ENCODE measurements at regions not wholly inside any gene's neighbourhood (a gene's known extent, or its start where the extent isn't known, plus 50 kb on each side); places are given as distances from the start of the nearest gene placed in this dataset.

- H3K4me3 ChIP-seq (ENCODE audit: low read depth, low read length) = no peak overlapping the region
- TF ChIP-seq, protein P1, sequence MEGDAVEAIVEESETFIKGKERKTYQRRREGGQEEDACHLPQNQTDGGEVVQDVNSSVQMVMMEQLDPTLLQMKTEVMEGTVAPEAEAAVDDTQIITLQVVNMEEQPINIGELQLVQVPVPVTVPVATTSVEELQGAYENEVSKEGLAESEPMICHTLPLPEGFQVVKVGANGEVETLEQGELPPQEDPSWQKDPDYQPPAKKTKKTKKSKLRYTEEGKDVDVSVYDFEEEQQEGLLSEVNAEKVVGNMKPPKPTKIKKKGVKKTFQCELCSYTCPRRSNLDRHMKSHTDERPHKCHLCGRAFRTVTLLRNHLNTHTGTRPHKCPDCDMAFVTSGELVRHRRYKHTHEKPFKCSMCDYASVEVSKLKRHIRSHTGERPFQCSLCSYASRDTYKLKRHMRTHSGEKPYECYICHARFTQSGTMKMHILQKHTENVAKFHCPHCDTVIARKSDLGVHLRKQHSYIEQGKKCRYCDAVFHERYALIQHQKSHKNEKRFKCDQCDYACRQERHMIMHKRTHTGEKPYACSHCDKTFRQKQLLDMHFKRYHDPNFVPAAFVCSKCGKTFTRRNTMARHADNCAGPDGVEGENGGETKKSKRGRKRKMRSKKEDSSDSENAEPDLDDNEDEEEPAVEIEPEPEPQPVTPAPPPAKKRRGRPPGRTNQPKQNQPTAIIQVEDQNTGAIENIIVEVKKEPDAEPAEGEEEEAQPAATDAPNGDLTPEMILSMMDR (IDR thresholded peaks at IDR 0.05; ENCODE audit: borderline replicate concordance, insufficient read depth, low read depth, low read length) = no peak
Observed at GRCh38 chr5:34491251-34491620, 164.9 kb upstream of the RAI14 start.

DNA sequence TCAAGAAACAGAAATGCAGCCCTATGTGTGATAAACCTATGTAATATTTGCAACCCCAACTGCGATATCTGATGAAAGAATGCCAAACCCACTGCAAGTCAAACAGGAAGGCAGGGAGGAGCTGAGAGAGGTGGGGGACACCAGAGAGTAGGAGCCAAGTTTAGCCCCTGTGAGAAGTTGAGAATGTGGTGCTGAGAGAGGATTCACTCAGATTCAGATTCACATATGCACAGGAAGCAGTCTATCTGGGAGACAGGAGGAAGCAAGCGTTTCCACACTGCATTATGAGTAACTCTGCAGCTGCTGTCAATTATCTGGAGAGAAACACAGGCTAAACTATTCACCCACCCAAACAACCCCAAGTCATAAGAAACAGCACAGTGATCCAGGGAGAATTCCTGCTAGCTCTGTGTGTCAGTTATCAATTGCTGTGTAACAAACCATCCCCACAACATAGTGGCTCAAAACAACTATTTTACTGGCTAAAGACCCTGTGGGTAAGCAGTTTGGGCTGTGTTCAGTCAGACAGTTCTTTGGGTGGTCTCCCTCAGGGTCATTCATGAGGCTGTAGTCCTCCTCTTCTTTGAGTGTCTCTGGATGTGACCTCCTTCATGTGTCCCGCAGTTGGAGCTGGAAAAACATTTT lies 161.9 kb upstream of the RAI14 start:
- TF ChIP-seq, protein P1 (IDR thresholded peaks at IDR 0.05; ENCODE audit: borderline replicate concordance, insufficient read depth, low read depth, low read length) = no peak
- H3K4me3 ChIP-seq (ENCODE audit: low read depth, low read length) = no peak overlapping the region

- TF ChIP-seq, protein P1 (IDR thresholded peaks at IDR 0.05; ENCODE audit: borderline replicate concordance, insufficient read depth, low read depth, low read length) = no peak
- no peak overlapping the region for H3K4me3 ChIP-seq (ENCODE audit: low read depth, low read length)
Observed at GRCh38 chr5:34495178-34495577, 160.9 kb upstream of the RAI14 start.

DNA sequence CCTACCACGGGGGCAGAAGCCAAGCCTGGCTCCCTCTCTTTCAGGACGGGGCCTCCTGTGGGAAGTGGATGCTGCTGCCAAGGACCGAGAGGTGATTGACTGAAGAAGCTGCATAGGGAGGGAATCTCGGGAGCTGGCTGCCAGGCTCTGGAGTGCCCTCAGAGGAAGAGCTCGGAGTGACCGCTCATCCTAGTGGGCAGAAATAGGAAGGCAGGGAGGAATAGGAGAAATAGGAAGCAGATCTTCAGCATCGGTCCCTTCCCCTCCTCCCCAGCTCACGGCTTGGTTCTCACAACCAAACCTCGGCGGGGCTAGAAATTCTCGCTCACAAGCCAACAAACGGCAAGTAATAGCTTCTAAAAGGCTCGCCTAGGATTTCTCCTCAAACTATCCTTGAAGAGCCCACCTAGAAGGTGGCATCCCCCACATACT lies 159.9 kb upstream of the RAI14 start:
- TF ChIP-seq, protein P1 (IDR thresholded peaks at IDR 0.05; ENCODE audit: borderline replicate concordance, insufficient read depth, low read depth, low read length) = no peak
- H3K4me3 ChIP-seq (ENCODE audit: low read depth, low read length) = no peak overlapping the region

DNA sequence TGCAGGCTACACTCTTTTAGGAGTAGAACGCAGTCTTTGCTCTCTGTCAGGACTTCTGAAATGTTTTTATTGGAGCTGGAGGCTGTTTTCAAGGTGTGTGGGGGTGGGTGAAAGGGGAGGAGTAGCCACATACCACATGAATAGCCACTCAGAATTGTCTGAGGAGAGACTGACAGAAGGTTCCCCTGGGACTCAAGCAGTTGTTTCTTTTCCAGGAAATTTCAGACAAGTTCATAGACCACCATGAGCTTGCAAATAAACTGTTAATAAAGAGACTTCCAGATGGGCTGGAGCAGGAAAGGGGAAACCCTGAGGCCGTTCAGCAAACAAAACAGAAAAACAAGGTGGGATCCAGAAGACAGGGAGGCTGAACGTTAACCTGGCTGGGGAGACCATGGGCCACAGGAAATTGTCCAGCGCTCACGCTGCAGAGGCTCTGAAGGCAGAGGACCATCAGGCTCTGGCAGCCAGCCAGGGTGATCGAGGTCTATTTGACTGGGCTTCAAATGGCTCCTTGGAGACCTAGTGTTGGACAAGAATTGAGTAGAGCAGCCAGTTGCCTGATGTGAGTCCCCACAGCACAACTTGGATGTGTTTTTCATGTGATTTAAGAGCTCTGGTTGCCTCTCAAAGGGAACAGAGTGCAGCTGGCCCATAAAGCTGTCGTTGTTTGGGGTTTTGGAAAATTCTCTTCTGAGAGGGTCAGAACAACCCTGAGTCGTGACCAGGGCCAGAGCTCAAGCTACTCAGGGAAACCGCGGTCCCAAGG lies 159.2 kb upstream of the RAI14 start:
- TF ChIP-seq, protein P1 (IDR thresholded peaks at IDR 0.05; ENCODE audit: borderline replicate concordance, insufficient read depth, low read depth, low read length) = no peak
- no peak overlapping the region for H3K4me3 ChIP-seq (ENCODE audit: low read depth, low read length)

DNA sequence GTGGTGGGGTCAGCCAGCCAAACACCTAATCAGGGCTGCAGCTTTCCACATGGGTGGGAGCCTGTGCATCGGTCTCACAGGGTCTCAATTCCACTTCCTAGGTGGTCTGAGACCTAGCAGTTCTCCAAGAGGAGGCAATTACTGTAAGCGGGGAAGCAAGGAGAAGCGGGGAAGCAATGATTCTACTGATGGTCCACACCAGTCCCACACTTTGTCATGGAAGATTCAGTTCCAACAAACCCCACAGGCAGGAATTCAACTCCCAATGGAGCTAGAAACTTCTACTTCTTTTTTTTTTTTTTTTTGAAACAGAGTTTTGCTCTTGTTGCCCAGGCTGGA lies 158.7 kb upstream of the RAI14 start:
- TF ChIP-seq, protein P1 (IDR thresholded peaks at IDR 0.05; ENCODE audit: borderline replicate concordance, insufficient read depth, low read depth, low read length) = no peak
- H3K4me3 ChIP-seq (ENCODE audit: low read depth, low read length) = no peak overlapping the region

- H3K4me3 ChIP-seq (ENCODE audit: low read depth, low read length) = no peak overlapping the region
- TF ChIP-seq, protein P1 (IDR thresholded peaks at IDR 0.05; ENCODE audit: borderline replicate concordance, insufficient read depth, low read depth, low read length) = no peak
Observed at GRCh38 chr5:34498572-34498971, 157.6 kb upstream of the RAI14 start.

All from GM12875 (cell line).